KG1 (cell line): ENCODE measurements at regions not wholly inside any gene's neighbourhood (a gene's known extent, or its start where the extent isn't known, plus 50 kb on each side); places are given as distances from the start of the nearest gene placed in this dataset.

Source experiments
- DNase-seq: peaks from one replicate; lab custom pipeline; 2025; lab: John Stamatoyannopoulos, UW

GRCh38 chr14:95442016-95442632 is 74.3 kb downstream of the SYNE3 start:
- no peak for DNase-seq

- no peak for DNase-seq
Measured at GRCh38 chr14:95440951-95441350, 75.5 kb downstream of the SYNE3 start.

GRCh38 chr14:95440496-95440895 is 76.0 kb downstream of the SYNE3 start:
- no peak for DNase-seq

GRCh38 chr14:95439881-95440280 is 76.6 kb downstream of the SYNE3 start:
- no peak for DNase-seq

GRCh38 chr14:95437715-95438114 is 78.7 kb downstream of the SYNE3 start:
- DNase-seq = no peak

GRCh38 chr14:95436354-95436753 is 80.1 kb downstream of the SYNE3 start:
- DNase-seq = no peak

GRCh38 chr14:95434121-95434520 is 82.3 kb downstream of the SYNE3 start:
- no peak for DNase-seq

GRCh38 chr14:95433094-95433478 is 83.4 kb downstream of the SYNE3 start:
- DNase-seq = no peak

- no peak for DNase-seq
Measured at GRCh38 chr14:95432144-95433093, 84.0 kb downstream of the SYNE3 start.

- DNase-seq = no peak
Measured at GRCh38 chr14:95431199-95432143, 85.0 kb downstream of the SYNE3 start.

- DNase-seq = no peak
Measured at GRCh38 chr14:95428557-95428956, 87.9 kb downstream of the SYNE3 start.

- no peak for DNase-seq
Measured at GRCh38 chr14:95426116-95426475, 90.4 kb downstream of the SYNE3 start.

GRCh38 chr14:95425369-95426115 is 90.9 kb downstream of the SYNE3 start:
- DNase-seq = no peak

- no peak for DNase-seq
Measured at GRCh38 chr14:95424529-95424928, 91.9 kb downstream of the SYNE3 start.

- DNase-seq = no peak
Measured at GRCh38 chr14:95421741-95422140, 94.7 kb downstream of the SYNE3 start.

- no peak for DNase-seq
Measured at GRCh38 chr14:95420060-95420459, 96.4 kb downstream of the SYNE3 start.

GRCh38 chr14:95419569-95419968 is 96.9 kb downstream of the SYNE3 start:
- DNase-seq = no peak

- DNase-seq = no peak
Measured at GRCh38 chr14:95418858-95419257, 97.6 kb downstream of the SYNE3 start.

- no peak for DNase-seq
Measured at GRCh38 chr14:95417492-95417891, 97.8 kb upstream of the CLMN start.

- no peak for DNase-seq
Measured at GRCh38 chr14:95415993-95416392, 96.3 kb upstream of the CLMN start.
